CD14-positive monocyte (primary cell): ENCODE measurements at regions not wholly inside any gene's neighbourhood (a gene's known extent, or its start where the extent isn't known, plus 50 kb on each side); places are given as distances from the start of the nearest gene placed in this dataset.

Experiments used
- DNase-seq, 3 donors: peaks; one replicate each; pipeline ENCODE4 v3.0.0-alpha.2; 2011 to 2022
- H2AFZ ChIP-seq: 2 replicates; pipeline ENCODE4 v1.6.0; 2012; ENCODE audit warnings: mild to moderate bottlenecking, low read depth, low read length, inconsistent platforms; ENCODE audit not compliant: insufficient read depth, poor library complexity, severe bottlenecking
- H3K27ac ChIP-seq, 2 donors: 1 replicate in 1 of 2; 2 replicates in 1 of 2; pipeline ENCODE4 v1.5.1; 2012 to 2013; ENCODE audit warnings: low read length in 2 of 2, control low read depth in 1 of 2, inconsistent platforms in 1 of 2, low read depth in 1 of 2, mild to moderate bottlenecking in 1 of 2
- H3K27me3 ChIP-seq, 2 donors: one replicate each; pipeline versions ENCODE4 v1.6.0 to v1.6.1; 2011 to 2013; ENCODE audit warnings: low read length in 2 of 2; ENCODE audit not compliant: control insufficient read depth in 2 of 2, insufficient read depth in 2 of 2
- H3K36me3 ChIP-seq, 2 donors: replicated peaks in 1 of 2; 1 replicate in 1 of 2; 2 replicates in 1 of 2; pipeline versions ENCODE4 v1.5.1 to v1.6.1; 2012 to 2013; ENCODE audit warnings: low read length in 2 of 2, control low read depth in 1 of 2, inconsistent platforms in 1 of 2, mild to moderate bottlenecking in 1 of 2; ENCODE audit not compliant: insufficient read depth in 2 of 2, control insufficient read depth in 1 of 2
- H3K4me1 ChIP-seq, 2 donors: 1 replicate in 1 of 2; 2 replicates in 1 of 2; pipeline versions ENCODE4 v1.5.1 to v1.6.1; 2012 to 2013; ENCODE audit warnings: low read length in 2 of 2, control low read depth in 1 of 2, inconsistent platforms in 1 of 2, mild to moderate bottlenecking in 1 of 2, moderate library complexity in 1 of 2; ENCODE audit not compliant: insufficient read depth in 2 of 2, control insufficient read depth in 1 of 2
- H3K4me2 ChIP-seq: replicated peaks from 2 replicates; pipeline ENCODE3; 2012; ENCODE audit warnings: low read length, moderate library complexity, mild to moderate bottlenecking; ENCODE audit not compliant: poor library complexity, severe bottlenecking; ENCODE audit errors: extremely low read depth
- H3K4me3 ChIP-seq, 3 experiments: fragments of 200-600 bp in 1 of 3; sonication (generic) in 1 of 3; replicated peaks in 1 of 3; 1 replicate in 2 of 3; 2 replicates in 1 of 3; pipeline ENCODE4 v1.5.1; 2011 to 2013; ENCODE audit warnings: low read length in 3 of 3, mild to moderate bottlenecking in 3 of 3, control low read depth in 2 of 3, low read depth in 2 of 3, inconsistent platforms in 1 of 3, moderate library complexity in 1 of 3
- H3K79me2 ChIP-seq: 2 replicates; pipeline ENCODE4 v1.6.0; 2012; ENCODE audit warnings: mild to moderate bottlenecking, control low read depth, inconsistent platforms, low read length, moderate library complexity; ENCODE audit not compliant: insufficient read depth
- H3K9ac ChIP-seq: 2 replicates; pipeline ENCODE4 v1.6.0; 2017; ENCODE audit warnings: low read length, mild to moderate bottlenecking; ENCODE audit not compliant: insufficient read depth, poor library complexity, severe bottlenecking
- H3K9me3 ChIP-seq, 2 donors: replicated peaks in 1 of 2; 1 replicate in 1 of 2; 2 replicates in 1 of 2; pipeline versions ENCODE4 v1.5.1 to v1.6.1; 2012 to 2013; ENCODE audit warnings: low read length in 2 of 2, control low read depth in 1 of 2; ENCODE audit not compliant: control insufficient read depth in 1 of 2, insufficient read depth in 1 of 2
- H4K20me1 ChIP-seq: 2 replicates; pipeline ENCODE4 v1.6.0; 2012; ENCODE audit warnings: mild to moderate bottlenecking, low read length, control low read depth, moderate library complexity; ENCODE audit not compliant: insufficient read depth
- H3K27ac Mint-ChIP-seq, 7 donors: one replicate each; pipeline ENCODE4 v1.8.0; 2020; ENCODE audit warnings: mild to moderate bottlenecking in 7 of 7, mixed read lengths in 7 of 7, moderate library complexity in 6 of 7, inconsistent platforms in 2 of 7
- H3K27me3 Mint-ChIP-seq, 3 donors: one replicate each; pipeline ENCODE4 v1.8.0; 2021 to 2022; ENCODE audit warnings: low read depth in 3 of 3, mild to moderate bottlenecking in 3 of 3, mixed read lengths in 3 of 3, moderate library complexity in 3 of 3, inconsistent platforms in 1 of 3
- H3K36me3 Mint-ChIP-seq, 2 donors: one replicate each; pipeline ENCODE4 v1.8.0; 2020; ENCODE audit warnings: mixed read lengths in 2 of 2, inconsistent platforms in 1 of 2, mild to moderate bottlenecking in 1 of 2
- H3K4me1 Mint-ChIP-seq: one replicate; pipeline ENCODE4 v1.8.0; 2020; ENCODE audit warnings: mild to moderate bottlenecking, mixed read lengths
- H3K4me3 Mint-ChIP-seq, 2 donors: one replicate each; pipeline ENCODE4 v1.8.0; 2020; ENCODE audit warnings: mild to moderate bottlenecking in 2 of 2, mixed read lengths in 2 of 2, moderate library complexity in 1 of 2
- H3K9me3 Mint-ChIP-seq, 7 donors: one replicate each; pipeline ENCODE4 v1.8.0; 2020 to 2022; ENCODE audit warnings: mixed read lengths in 7 of 7, mild to moderate bottlenecking in 6 of 7, moderate library complexity in 6 of 7, inconsistent platforms in 2 of 7
- CTCF ChIP-seq: fragments of 200-600 bp; IDR thresholded peaks from one replicate; pipeline ENCODE4 v1.8.0; 2022; ENCODE audit warnings: antibody characterized with exemption, mild to moderate bottlenecking
- WGBS: methylation state at CpG from one replicate; pipeline ENCODE4 v1.1.5; 2013; ENCODE audit warnings: missing lambda C conversion rate; ENCODE audit not compliant: insufficient coverage; 5-methylcytosine and 5-hydroxymethylcytosine counted together
- intact Hi-C, 2 donors: fragments of 100-400 bp; cut with micrococcal nuclease; formaldehyde crosslinking; loops; one replicate each; pipeline versions ENCODE4 v1.15.0 to v1.15.1; 2023

GRCh38 chr2:105498281-105498846 lies 99.5 kb upstream of the FHL2 start:
- WGBS: 96% methylated on average over 3 of the region's 5 CpGs
- Histone ChIP-seq H3K4me3 (no peak overlapping the region), H2AFZ (no peak overlapping the region), H3K79me2 (no peaks in the 10 kb centered on the region), H3K9ac (no peak overlapping the region), H3K4me1 (no peaks in the 10 kb centered on the region), H3K27me3 (no peaks in the 10 kb centered on the region), H3K27ac (no peak overlapping the region), H3K36me3 (no peaks in the 10 kb centered on the region), H3K9me3 (peaks cover 0 to 5% of the 10 kb centered on the region in 2 donors), H3K4me2 (no peak overlapping the region), H4K20me1 (no peaks in the 10 kb centered on the region)
- H3K4me3 Mint-ChIP-seq: no peak overlapping the region
- TF ChIP-seq CTCF: no peak
- no peaks in the 10 kb centered on the region for H3K36me3 Mint-ChIP-seq
- H3K9me3 Mint-ChIP-seq: peaks cover 0 to 30% (median 10%) of the 10 kb centered on the region in 7 donors
- no peak for DNase-seq
- H3K27ac Mint-ChIP-seq: no peak overlapping the region
- H3K27me3 Mint-ChIP-seq: no peaks in the 10 kb centered on the region
- intact Hi-C loops: no loop called here
- no peaks in the 10 kb centered on the region for H3K4me1 Mint-ChIP-seq

GRCh38 chr2:105497094-105497493 lies 98.2 kb upstream of the FHL2 start:
- Histone ChIP-seq H3K4me2 (no peak overlapping the region), H3K9me3 (peaks cover 0 to 5% of the 10 kb centered on the region in 2 donors), H3K79me2 (no peaks in the 10 kb centered on the region), H4K20me1 (no peaks in the 10 kb centered on the region), H3K4me3 (no peak overlapping the region), H3K27me3 (no peaks in the 10 kb centered on the region), H3K4me1 (no peaks in the 10 kb centered on the region), H3K27ac (no peak overlapping the region), H3K36me3 (no peaks in the 10 kb centered on the region), H3K9ac (no peak overlapping the region), H2AFZ (no peak overlapping the region)
- no peaks in the 10 kb centered on the region for H3K36me3 Mint-ChIP-seq
- peaks cover under 1 to 3% (median 2%) of the 10 kb centered on the region in 3 donors for H3K27me3 Mint-ChIP-seq
- no peak for TF ChIP-seq CTCF
- intact Hi-C loops: no loop called here
- H3K4me1 Mint-ChIP-seq: no peaks in the 10 kb centered on the region
- WGBS: 100% methylated on average over 4 of the region's 4 CpGs
- no peak overlapping the region for H3K4me3 Mint-ChIP-seq
- no peak overlapping the region for H3K27ac Mint-ChIP-seq
- no peak for DNase-seq
- peaks cover 4 to 31% (median 16%) of the 10 kb centered on the region in 7 donors for H3K9me3 Mint-ChIP-seq
